ENCODE measurements at regions not wholly inside any gene's neighbourhood (a gene's known extent, or its start where the extent isn't known, plus 50 kb on each side); places are given as distances from the start of the nearest gene placed in this dataset.
A peak's percentile ranks its signal among the peaks of the same experiment; 100 is the strongest.

GRCh38 chr16:80028581-80029380 lies 428.2 kb upstream of the MAF start:
- H3K4me1 Mint-ChIP-seq (ENCODE audit: low read depth): peaks cover 39% of the 10 kb centered on the region
- no peak for TF ChIP-seq CTCF (IDR thresholded peaks at IDR 0.05)
- H3K27me3 Mint-ChIP-seq (ENCODE audit: low read depth): no peaks in the 10 kb centered on the region
- DNase-seq (ENCODE audit: low spot score): no peak
- no peak overlapping the region for H3K4me3 Mint-ChIP-seq (ENCODE audit: unreplicated experiment)
- peaks cover 14% of the 10 kb centered on the region for H3K9me3 Mint-ChIP-seq (ENCODE audit: low read depth)
- peaks cover 5% of the 10 kb centered on the region for H3K36me3 Mint-ChIP-seq (ENCODE audit: low read depth)
- no peak overlapping the region for H3K27ac Mint-ChIP-seq (ENCODE audit: unreplicated experiment)

- Mint-ChIP-seq H3K36me3 (ENCODE audit: low read depth) (no peaks in the 10 kb centered on the region), H3K27ac (ENCODE audit: unreplicated experiment) (peak overlapping the region; percentile 94), H3K4me1 (ENCODE audit: low read depth) (peaks cover 48% of the 10 kb centered on the region), H3K4me3 (ENCODE audit: unreplicated experiment) (peak overlapping the region; percentile 56), H3K9me3 (ENCODE audit: low read depth) (peaks cover 4% of the 10 kb centered on the region), H3K27me3 (ENCODE audit: low read depth) (no peaks in the 10 kb centered on the region)
- peak; percentile 94 for DNase-seq (ENCODE audit: low spot score)
- TF ChIP-seq CTCF (IDR thresholded peaks at IDR 0.05): no peak
Observed at GRCh38 chr16:80027007-80027965, 426.7 kb upstream of the MAF start.

GRCh38 chr16:80025236-80025635 lies 424.7 kb upstream of the MAF start:
- H3K27ac Mint-ChIP-seq (ENCODE audit: unreplicated experiment): no peak overlapping the region
- no peaks in the 10 kb centered on the region for H3K27me3 Mint-ChIP-seq (ENCODE audit: low read depth)
- H3K4me1 Mint-ChIP-seq (ENCODE audit: low read depth): peaks cover 51% of the 10 kb centered on the region
- DNase-seq (ENCODE audit: low spot score): no peak
- peaks cover 4% of the 10 kb centered on the region for H3K9me3 Mint-ChIP-seq (ENCODE audit: low read depth)
- no peaks in the 10 kb centered on the region for H3K36me3 Mint-ChIP-seq (ENCODE audit: low read depth)
- no peak for TF ChIP-seq CTCF (IDR thresholded peaks at IDR 0.05)
- H3K4me3 Mint-ChIP-seq (ENCODE audit: unreplicated experiment): no peak overlapping the region

GRCh38 chr16:80024443-80024842 lies 423.9 kb upstream of the MAF start:
- H3K9me3 Mint-ChIP-seq (ENCODE audit: low read depth): peaks cover 4% of the 10 kb centered on the region

More at GRCh38 chr16:80024443-80024842, 423.9 kb upstream of the MAF start:
- no peak for DNase-seq (ENCODE audit: low spot score)
- Mint-ChIP-seq H3K4me3 (ENCODE audit: unreplicated experiment) (no peak overlapping the region), H3K27ac (ENCODE audit: unreplicated experiment) (no peak overlapping the region), H3K4me1 (ENCODE audit: low read depth) (peaks cover 51% of the 10 kb centered on the region), H3K36me3 (ENCODE audit: low read depth) (no peaks in the 10 kb centered on the region), H3K27me3 (ENCODE audit: low read depth) (no peaks in the 10 kb centered on the region)
- TF ChIP-seq CTCF (IDR thresholded peaks at IDR 0.05): no peak
